HG02870 (cell line): ENCODE measurements at regions not wholly inside any gene's neighbourhood (a gene's known extent, or its start where the extent isn't known, plus 50 kb on each side); places are given as distances from the start of the nearest gene placed in this dataset.
A peak's percentile ranks its signal among the peaks of the same experiment; 100 is the strongest.
"Not testable (repeated sequence)": the region's sequence is repeated elsewhere in the genome, so short reads cannot be mapped to it uniquely, and the experiment has no call there.

Experiments
- ATAC-seq: cut with Tn5 transposase; IDR thresholded peaks from one replicate; pipeline ENCODE4 v1.9.1; 2021; ENCODE audit warnings: mild to moderate bottlenecking, moderate library complexity; ENCODE audit not compliant: unreplicated experiment

GRCh38 chrX:63581906-63582305 is 203.1 kb downstream of the ARHGEF9 start:
- ATAC-seq, result no peak

- ATAC-seq, result no peak
These were observed 203.6 kb downstream of the ARHGEF9 start for GRCh38 chrX:63581398-63581797.

GRCh38 chrX:63576533-63576932 is 208.5 kb downstream of the ARHGEF9 start:
- ATAC-seq, result no peak

GRCh38 chrX:63575700-63576099 is 209.3 kb downstream of the ARHGEF9 start:
- ATAC-seq, result not testable (repeated sequence)

GRCh38 chrX:63566856-63567255 is 215.7 kb upstream of the SPIN4 start:
- no peak for ATAC-seq

GRCh38 chrX:63561425-63561824 is 210.3 kb upstream of the SPIN4 start:
- no peak for ATAC-seq

- ATAC-seq, result peak; percentile 99
These were observed 209.6 kb upstream of the SPIN4 start for GRCh38 chrX:63560601-63561218.

GRCh38 chrX:63551856-63552255 is 200.7 kb upstream of the SPIN4 start:
- no peak for ATAC-seq

- no peak for ATAC-seq
These were observed 179.5 kb upstream of the SPIN4 start for GRCh38 chrX:63530654-63531053.

GRCh38 chrX:63529961-63530360 is 178.8 kb upstream of the SPIN4 start:
- ATAC-seq, result no peak

GRCh38 chrX:63526863-63527262 is 175.7 kb upstream of the SPIN4 start:
- no peak for ATAC-seq

GRCh38 chrX:63525491-63525890 is 174.4 kb upstream of the SPIN4 start:
- ATAC-seq, result peak; percentile 90

- ATAC-seq, result not testable (repeated sequence)
These were observed 168.2 kb upstream of the SPIN4 start for GRCh38 chrX:63519368-63519767.

- ATAC-seq, result no peak
These were observed 163.5 kb upstream of the SPIN4 start for GRCh38 chrX:63514569-63515080.

GRCh38 chrX:63513825-63514568 is 162.9 kb upstream of the SPIN4 start:
- ATAC-seq, result no peak

GRCh38 chrX:63511361-63511760 is 160.2 kb upstream of the SPIN4 start:
- ATAC-seq, result no peak

- ATAC-seq, result no peak
These were observed 157.5 kb upstream of the SPIN4 start for GRCh38 chrX:63508668-63509067.

- ATAC-seq, result no peak
These were observed 155.2 kb upstream of the SPIN4 start for GRCh38 chrX:63506320-63506719.

- ATAC-seq, result no peak
These were observed 152.4 kb upstream of the SPIN4 start for GRCh38 chrX:63503541-63503940.

- ATAC-seq, result no peak
These were observed 137.6 kb upstream of the SPIN4 start for GRCh38 chrX:63488546-63489373.

- ATAC-seq, result no peak
These were observed 124.1 kb upstream of the SPIN4 start for GRCh38 chrX:63475200-63475599.

GRCh38 chrX:63471004-63471403 is 119.9 kb upstream of the SPIN4 start:
- no peak for ATAC-seq
